ENCODE measurements at regions not wholly inside any gene's neighbourhood (a gene's known extent, or its start where the extent isn't known, plus 50 kb on each side); places are given as distances from the start of the nearest gene placed in this dataset.
"Not testable (repeated sequence)": the region's sequence is repeated elsewhere in the genome, so short reads cannot be mapped to it uniquely, and the experiment has no call there.

DNA sequence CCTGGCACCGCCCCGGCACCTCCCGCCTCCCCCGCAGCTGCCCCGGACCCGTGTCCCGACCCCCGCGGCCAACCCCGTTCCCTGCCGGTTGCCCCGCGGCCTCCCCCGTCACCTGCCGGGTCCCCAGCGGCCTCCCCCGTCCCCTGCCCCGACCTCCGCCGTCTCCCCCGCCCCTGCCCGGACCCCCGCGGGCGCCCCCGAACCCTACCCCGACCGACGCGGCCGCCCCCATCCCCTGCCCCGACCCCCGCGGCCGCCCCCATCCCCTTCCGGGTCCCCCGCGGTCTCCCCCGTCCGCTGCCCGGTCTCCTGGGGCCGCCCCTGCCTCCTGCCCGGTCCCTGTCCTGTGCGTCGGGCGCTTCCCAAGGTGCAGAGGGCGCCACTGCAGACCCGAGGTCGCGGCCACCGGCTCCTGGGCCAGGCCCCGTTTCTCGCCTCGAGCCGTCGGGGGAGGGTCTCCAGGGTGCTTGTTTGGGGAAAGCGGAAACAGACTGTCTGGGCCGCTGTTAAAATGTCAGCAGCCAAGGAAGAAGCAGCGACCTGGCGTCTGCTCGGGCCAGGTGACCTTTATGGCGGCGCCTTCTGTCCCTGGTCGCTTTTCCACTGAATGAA lies 51.6 kb upstream of the APOD start:
- DNase-seq (ENCODE audit: low read depth in 2 of 2): not testable (repeated sequence)

GRCh38 chr3:195634426-195635261 lies 50.9 kb upstream of the APOD start:
- peak in 1 of 2 donors; percentile 43 for DNase-seq (ENCODE audit: low read depth in 2 of 2)

Data from activated CD4-positive, alpha-beta T cell treated with anti-CD3 and anti-CD28 coated beads for 24 hours (primary cell).